C4-2B (cell line): ENCODE measurements at regions not wholly inside any gene's neighbourhood (a gene's known extent, or its start where the extent isn't known, plus 50 kb on each side); places are given as distances from the start of the nearest gene placed in this dataset.

Experiments used
- ZFX ChIP-seq: fragments of 450-650 bp; IDR thresholded peaks from 2 replicates; pipeline ENCODE4 v1.6.1; 2017
- TF ChIP-seq, protein P1 (sequence below): fragments of 450-650 bp; conservative IDR thresholded peaks from 2 replicates; pipeline ENCODE4 v1.5.1; 2017; ENCODE audit warnings: mild to moderate bottlenecking

GRCh38 chr4:71267244-71267643, 71.6 kb upstream of the SLC4A4 start:
- TF ChIP-seq, protein P1, sequence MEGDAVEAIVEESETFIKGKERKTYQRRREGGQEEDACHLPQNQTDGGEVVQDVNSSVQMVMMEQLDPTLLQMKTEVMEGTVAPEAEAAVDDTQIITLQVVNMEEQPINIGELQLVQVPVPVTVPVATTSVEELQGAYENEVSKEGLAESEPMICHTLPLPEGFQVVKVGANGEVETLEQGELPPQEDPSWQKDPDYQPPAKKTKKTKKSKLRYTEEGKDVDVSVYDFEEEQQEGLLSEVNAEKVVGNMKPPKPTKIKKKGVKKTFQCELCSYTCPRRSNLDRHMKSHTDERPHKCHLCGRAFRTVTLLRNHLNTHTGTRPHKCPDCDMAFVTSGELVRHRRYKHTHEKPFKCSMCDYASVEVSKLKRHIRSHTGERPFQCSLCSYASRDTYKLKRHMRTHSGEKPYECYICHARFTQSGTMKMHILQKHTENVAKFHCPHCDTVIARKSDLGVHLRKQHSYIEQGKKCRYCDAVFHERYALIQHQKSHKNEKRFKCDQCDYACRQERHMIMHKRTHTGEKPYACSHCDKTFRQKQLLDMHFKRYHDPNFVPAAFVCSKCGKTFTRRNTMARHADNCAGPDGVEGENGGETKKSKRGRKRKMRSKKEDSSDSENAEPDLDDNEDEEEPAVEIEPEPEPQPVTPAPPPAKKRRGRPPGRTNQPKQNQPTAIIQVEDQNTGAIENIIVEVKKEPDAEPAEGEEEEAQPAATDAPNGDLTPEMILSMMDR, result no peak
- TF ChIP-seq ZFX, result no peak
